ENCODE measurements at regions not wholly inside any gene's neighbourhood (a gene's known extent, or its start where the extent isn't known, plus 50 kb on each side); places are given as distances from the start of the nearest gene placed in this dataset.

GRCh38 chr1:71200503-71200902 lies 119.7 kb upstream of the ZRANB2 start:
- DNase-seq (no peak), FAIRE-seq (no peak), ATAC-seq (no peak)
- no peaks in the 10 kb centered on the region for H3K36me3 ChIP-seq
- no peaks in the 10 kb centered on the region for H3K27me3 ChIP-seq
- intact Hi-C loops (cut with DNase I): no loop called here
- no peak overlapping the region for H3K4me3 ChIP-seq
- H3K9me3 ChIP-seq: no peaks in the 10 kb centered on the region
- TF ChIP-seq, protein P1, sequence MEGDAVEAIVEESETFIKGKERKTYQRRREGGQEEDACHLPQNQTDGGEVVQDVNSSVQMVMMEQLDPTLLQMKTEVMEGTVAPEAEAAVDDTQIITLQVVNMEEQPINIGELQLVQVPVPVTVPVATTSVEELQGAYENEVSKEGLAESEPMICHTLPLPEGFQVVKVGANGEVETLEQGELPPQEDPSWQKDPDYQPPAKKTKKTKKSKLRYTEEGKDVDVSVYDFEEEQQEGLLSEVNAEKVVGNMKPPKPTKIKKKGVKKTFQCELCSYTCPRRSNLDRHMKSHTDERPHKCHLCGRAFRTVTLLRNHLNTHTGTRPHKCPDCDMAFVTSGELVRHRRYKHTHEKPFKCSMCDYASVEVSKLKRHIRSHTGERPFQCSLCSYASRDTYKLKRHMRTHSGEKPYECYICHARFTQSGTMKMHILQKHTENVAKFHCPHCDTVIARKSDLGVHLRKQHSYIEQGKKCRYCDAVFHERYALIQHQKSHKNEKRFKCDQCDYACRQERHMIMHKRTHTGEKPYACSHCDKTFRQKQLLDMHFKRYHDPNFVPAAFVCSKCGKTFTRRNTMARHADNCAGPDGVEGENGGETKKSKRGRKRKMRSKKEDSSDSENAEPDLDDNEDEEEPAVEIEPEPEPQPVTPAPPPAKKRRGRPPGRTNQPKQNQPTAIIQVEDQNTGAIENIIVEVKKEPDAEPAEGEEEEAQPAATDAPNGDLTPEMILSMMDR (IDR thresholded peaks at IDR 0.05): no peak
- no peak overlapping the region for H3K27ac ChIP-seq
- H3K4me1 ChIP-seq: no peaks in the 10 kb centered on the region

- intact Hi-C loops (cut with DNase I): no loop called here
- DNase-seq (no peak), ATAC-seq (peak in 1 of 4 donors; percentile 20), FAIRE-seq (peak; percentile 9)
- no peaks in the 10 kb centered on the region for H3K36me3 ChIP-seq
- no peak overlapping the region for H3K27ac ChIP-seq
- no peaks in the 10 kb centered on the region for H3K9me3 ChIP-seq
- no peaks in the 10 kb centered on the region for H3K4me1 ChIP-seq
- TF ChIP-seq, protein P1 (IDR thresholded peaks at IDR 0.05): no peak
- H3K4me3 ChIP-seq: no peak overlapping the region
- H3K27me3 ChIP-seq: no peaks in the 10 kb centered on the region
Observed at GRCh38 chr1:71196685-71197084, 115.8 kb upstream of the ZRANB2 start.

GRCh38 chr1:71193153-71193552 lies 112.3 kb upstream of the ZRANB2 start:
- H3K4me1 ChIP-seq: no peaks in the 10 kb centered on the region
- no peak for DNase-seq
- no peak overlapping the region for H3K4me3 ChIP-seq
- intact Hi-C loops (cut with DNase I): no loop called here
- 61 to 62% methylated on average over 1 of the region's 1 CpG for WGBS, 2 donors
- no peak for FAIRE-seq
- H3K9me3 ChIP-seq: no peaks in the 10 kb centered on the region
- H3K27ac ChIP-seq: no peak overlapping the region
- no peaks in the 10 kb centered on the region for H3K36me3 ChIP-seq
- TF ChIP-seq, protein P1 (IDR thresholded peaks at IDR 0.05): no peak
- no peaks in the 10 kb centered on the region for H3K27me3 ChIP-seq
- no peak for ATAC-seq

GRCh38 chr1:71191520-71191919 lies 110.7 kb upstream of the ZRANB2 start:
- Histone ChIP-seq H3K9me3 (no peaks in the 10 kb centered on the region), H3K27ac (no peak overlapping the region), H3K27me3 (no peaks in the 10 kb centered on the region), H3K4me1 (no peaks in the 10 kb centered on the region), H3K36me3 (no peaks in the 10 kb centered on the region), H3K4me3 (no peak overlapping the region)
- TF ChIP-seq, protein P1 (IDR thresholded peaks at IDR 0.05): no peak
- intact Hi-C loops (cut with DNase I): no loop called here
- DNase-seq: no peak
- FAIRE-seq: no peak
- no peak for ATAC-seq
- 92 to 97% methylated on average over 1 of the region's 1 CpG for whole genome bisulfite sequencing, 2 donors

GRCh38 chr1:71190843-71191242 lies 110.0 kb upstream of the ZRANB2 start:
- Histone ChIP-seq H3K27ac (no peak overlapping the region), H3K36me3 (no peaks in the 10 kb centered on the region), H3K27me3 (no peaks in the 10 kb centered on the region), H3K4me1 (no peaks in the 10 kb centered on the region), H3K4me3 (no peak overlapping the region), H3K9me3 (no peaks in the 10 kb centered on the region)
- intact Hi-C loops (cut with DNase I): no loop called here
- no peak for DNase-seq
- WGBS, 2 donors: 90 to 95% methylated on average over 5 of the region's 5 CpGs
- no peak for ATAC-seq
- TF ChIP-seq, protein P1 (IDR thresholded peaks at IDR 0.05): no peak
- FAIRE-seq: no peak
